GM21576 (cell line): ENCODE measurements at regions not wholly inside any gene's neighbourhood (a gene's known extent, or its start where the extent isn't known, plus 50 kb on each side); places are given as distances from the start of the nearest gene placed in this dataset.
A peak's percentile ranks its signal among the peaks of the same experiment; 100 is the strongest.
"Not testable (repeated sequence)": the region's sequence is repeated elsewhere in the genome, so short reads cannot be mapped to it uniquely, and the experiment has no call there.

ENCODE experiments used
- ATAC-seq: cut with Tn5 transposase; IDR thresholded peaks from one replicate; pipeline ENCODE4 v1.9.1; 2021; ENCODE audit warnings: mild to moderate bottlenecking, moderate library complexity; ENCODE audit not compliant: unreplicated experiment

GRCh38 chr15:44848859-44849258 lies 107.6 kb upstream of the TERB2 start:
- not testable (repeated sequence) for ATAC-seq

DNA sequence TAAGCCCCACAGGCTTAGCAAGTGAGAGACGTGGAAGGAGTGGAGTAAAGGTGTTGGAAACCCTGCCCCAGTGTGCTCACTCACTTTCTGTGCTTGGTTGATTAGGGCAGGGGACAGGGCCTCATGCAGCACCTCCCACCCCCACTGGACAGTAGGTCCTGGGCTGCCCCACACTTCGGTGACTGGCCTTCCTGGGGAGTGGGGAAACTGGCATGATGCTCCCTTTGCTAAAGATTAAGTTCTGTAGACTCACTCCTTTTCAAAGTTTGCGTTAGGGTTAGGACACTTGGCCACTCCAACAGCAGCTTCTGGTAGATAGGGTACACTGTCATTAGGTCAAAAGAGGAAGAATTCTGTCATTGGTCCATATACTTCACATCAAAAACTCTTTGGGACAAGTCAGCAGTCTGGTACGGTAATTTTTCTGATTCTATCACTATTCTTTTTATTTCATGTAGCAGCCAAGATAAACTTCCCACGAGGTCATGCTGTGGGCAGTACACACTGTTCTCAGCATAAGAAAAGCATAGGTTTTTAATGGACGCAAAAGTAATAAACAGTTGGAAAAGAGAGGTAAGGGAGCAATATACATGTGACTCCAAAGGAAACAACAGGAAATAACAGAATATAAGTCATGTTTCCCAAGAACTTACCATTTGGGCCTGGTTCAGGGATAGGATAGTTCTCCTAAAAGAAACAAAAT lies 106.6 kb upstream of the TERB2 start:
- not testable (repeated sequence) for ATAC-seq

DNA sequence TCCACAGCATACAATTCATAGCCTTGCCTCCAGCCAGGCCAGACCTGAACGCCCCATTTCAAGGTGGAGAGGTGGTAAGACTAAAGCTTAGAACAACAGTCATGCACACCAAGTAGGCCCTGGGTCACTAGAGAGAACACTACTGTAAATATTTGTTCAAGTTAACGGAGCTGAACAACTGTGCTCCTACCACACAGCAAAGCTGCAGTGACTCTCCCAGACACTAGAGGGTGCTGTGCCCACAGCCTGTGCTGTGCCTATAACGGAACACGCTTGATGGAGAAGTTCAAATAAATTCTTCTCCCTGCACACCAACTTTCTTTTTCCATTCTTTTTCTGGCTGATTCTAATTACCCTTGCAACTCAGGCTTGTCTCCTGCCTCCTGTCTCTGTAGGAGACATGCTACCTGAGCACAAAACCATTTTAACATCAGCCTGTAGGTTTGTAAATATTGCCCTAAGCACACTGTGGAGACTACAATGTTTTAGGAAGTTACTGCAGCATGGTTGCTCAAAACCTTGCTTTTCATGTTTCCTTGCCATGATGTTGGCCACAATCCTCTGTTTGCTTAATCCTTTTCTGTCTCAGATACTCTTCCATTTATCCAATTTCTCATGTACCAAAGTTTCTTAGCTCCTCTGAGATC lies 103.1 kb upstream of the TERB2 start:
- ATAC-seq = not testable (repeated sequence)

- not testable (repeated sequence) for ATAC-seq
These were observed 101.8 kb upstream of the TERB2 start for GRCh38 chr15:44854696-44855095.

DNA sequence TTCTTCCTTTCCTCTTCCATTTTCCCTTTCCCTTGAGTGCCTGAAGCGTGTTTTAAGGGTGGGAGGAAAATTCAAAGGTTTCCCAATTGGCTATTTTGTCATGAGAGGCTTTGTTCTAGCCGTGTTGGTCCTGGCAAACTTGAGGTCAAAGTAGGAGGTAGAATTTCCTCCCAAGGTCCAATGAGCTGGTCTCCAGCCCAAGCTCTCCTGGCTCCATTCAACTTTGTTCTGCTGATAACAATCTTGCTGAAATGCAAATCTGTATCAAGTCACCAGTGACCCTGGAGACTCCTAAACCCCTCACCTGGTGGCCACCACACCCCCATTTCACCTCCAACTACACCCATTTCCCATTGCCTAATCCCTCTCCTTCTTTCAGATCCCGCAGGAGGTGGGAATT lies 100.2 kb upstream of the TERB2 start:
- not testable (repeated sequence) for ATAC-seq

- ATAC-seq = not testable (repeated sequence)
These were observed 99.2 kb upstream of the TERB2 start for GRCh38 chr15:44857164-44857710.

GRCh38 chr15:44859088-44859487 lies 97.4 kb upstream of the TERB2 start:
- ATAC-seq = not testable (repeated sequence)

DNA sequence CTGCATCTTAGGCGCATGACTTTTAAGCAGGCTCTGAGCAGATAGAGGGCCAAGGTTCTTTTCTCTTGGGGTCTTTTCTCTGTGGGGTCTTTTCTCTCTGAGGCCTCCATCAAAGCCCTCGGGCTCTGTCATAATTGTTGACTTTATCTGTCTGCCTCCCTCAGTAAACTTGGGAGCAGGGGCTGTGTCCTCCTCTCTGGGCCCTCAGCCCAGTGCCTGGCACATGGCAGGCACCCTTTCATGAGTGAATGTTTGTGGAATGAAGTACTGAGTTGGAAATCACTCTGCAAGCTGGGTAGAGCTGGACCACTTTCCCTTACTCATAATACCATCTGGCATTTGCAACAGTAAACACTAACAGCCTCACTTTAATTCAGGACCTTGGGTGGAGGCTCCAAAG lies 96.3 kb upstream of the TERB2 start:
- ATAC-seq = not testable (repeated sequence)

DNA sequence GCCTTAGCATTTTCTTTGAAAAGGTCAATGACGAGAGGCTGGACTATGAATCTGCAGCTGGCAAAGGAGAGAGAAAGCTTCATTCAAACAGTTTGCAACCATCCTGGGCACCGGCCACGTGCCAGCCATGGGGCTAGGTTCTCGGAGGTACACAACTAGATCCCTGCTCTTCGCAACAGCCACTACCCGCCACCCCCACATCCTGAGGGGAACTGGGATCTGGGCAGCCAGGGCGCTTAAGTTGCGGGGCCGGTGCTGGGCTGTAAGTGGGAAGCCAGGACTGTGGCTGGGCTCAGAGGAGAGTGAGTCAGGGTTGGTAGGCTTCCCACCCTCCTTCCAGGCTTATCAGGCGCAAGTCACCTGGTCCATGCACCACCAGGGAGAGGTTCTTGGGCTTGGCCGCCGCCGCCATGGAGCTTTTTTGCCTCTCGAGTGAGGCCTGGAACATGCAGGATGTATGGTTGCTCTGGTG lies 95.0 kb upstream of the TERB2 start:
- ATAC-seq = no peak

DNA sequence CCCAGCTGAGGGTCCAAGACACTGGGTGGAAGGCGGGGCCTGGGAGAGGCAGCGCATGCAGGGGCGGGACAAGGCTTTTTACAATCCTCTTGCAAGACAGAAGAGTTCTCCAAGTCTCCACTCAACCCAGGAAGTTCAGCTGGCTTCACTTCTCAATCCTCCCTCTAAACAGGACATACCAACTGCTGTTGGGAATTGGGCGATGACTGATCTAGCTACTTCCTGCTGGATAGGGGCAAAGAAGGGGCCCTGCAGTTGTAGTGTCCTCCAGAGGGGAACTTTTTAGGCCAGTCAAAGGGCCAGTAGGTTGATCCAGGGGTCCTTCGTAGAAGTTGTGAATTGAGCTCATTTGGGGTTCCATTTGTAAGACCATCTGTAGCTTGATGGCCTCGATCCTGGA lies 94.6 kb upstream of the TERB2 start:
- no peak for ATAC-seq

- not testable (repeated sequence) for ATAC-seq
These were observed 93.6 kb upstream of the TERB2 start for GRCh38 chr15:44862866-44863265.

DNA sequence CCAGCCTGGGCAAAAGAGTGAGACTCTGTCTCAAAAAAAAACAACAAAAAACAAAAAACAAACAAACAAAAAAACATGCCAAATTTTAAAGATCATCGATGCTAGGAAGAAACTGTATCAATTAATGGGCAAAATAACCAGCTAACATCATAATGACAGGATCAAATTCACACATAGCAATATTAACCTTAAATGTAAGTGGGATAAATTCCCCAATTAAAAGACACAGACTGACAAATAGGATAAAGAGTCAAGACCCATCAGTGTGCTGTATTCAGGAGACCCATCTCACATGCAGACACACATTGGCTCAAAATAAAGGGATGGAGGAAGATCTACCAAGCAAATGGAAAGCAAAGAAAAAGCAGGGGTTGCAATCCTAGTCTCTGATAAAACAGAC lies 88.4 kb upstream of the TERB2 start:
- ATAC-seq = not testable (repeated sequence)

DNA sequence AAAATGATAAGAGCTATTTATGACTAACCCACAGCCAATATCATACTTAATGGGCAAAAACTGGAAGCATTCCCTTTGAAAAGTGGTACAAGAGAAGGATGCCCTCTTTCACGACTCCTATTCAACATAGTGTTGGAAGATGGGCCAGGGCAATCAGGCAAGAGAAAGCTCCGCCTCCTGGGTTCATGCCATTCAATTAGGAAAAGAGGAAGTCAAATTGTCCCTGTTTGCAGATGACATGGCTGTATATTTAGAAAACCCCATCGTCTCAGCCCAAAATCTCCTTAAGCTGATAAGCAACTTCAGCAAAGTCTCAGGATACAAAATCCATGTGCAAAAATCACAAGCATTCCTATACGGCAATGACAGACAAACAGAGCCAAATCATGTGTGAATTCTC lies 86.4 kb upstream of the TERB2 start:
- not testable (repeated sequence) for ATAC-seq

GRCh38 chr15:44873103-44873502 lies 83.4 kb upstream of the TERB2 start:
- ATAC-seq = no peak

DNA sequence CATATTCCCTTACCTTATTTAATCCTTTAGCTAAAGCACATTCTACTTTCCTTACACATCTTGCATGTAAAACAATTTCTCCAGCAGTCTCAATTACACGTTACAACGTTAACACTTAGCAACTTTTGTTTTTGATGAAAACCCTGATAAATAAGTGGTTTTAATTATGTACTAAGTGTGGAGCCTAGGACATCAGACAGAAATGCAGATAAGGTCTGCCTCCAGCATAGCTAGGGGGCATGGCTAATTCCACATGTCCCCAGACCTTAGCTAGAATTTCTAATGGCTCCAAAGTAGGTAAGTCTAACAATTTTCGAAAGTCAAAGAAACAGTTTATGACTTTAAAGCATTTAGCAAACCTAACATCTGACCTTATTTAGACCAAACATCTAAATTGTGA lies 77.4 kb upstream of the TERB2 start:
- ATAC-seq = no peak

- peak; percentile 68 for ATAC-seq
These were observed 74.0 kb upstream of the TERB2 start for GRCh38 chr15:44882499-44882968.

GRCh38 chr15:44883199-44883877 lies 73.1 kb upstream of the TERB2 start:
- no peak for ATAC-seq

- not testable (repeated sequence) for ATAC-seq
These were observed 57.4 kb upstream of the TERB2 start for GRCh38 chr15:44898890-44899651.

DNA sequence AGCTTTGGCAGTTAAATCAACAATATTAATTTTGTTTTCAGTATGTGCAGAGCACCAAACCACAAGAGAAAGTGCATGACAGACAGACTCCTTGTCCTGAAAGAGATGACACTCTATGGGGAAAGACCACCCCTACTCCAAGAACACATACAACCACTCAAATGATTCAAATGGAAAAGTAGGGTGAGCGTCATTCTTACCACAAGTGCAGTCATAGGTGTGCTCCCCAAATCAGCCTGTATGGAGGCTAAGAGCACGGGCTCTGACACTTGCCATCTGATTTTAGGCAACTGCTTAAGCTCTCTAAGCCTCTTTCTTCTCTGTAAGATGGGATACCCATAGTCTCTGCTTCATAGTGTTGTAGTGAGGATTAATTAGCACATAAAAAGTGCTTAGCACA lies 56.7 kb upstream of the TERB2 start:
- not testable (repeated sequence) for ATAC-seq

- not testable (repeated sequence) for ATAC-seq
These were observed 55.7 kb upstream of the TERB2 start for GRCh38 chr15:44900796-44901195.

DNA sequence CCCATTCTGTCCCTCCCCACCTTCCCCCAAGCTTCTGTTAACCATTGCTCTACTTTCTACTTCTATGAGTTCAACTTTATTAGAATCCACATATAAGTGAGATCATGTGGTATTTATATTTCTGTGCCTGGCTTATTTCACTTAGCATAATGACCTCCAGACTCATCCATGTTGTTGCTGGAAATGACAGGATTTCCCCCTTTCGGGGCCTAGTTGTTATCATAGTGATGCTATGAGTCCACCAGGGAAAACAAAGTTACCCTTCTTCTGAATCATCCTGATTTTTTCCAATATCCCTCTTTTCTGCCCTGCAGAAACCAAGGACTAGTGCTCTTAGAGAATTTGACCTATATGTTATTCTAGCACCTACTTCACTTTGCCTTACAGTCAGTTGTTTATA lies 53.2 kb upstream of the TERB2 start:
- ATAC-seq = not testable (repeated sequence)
